ENCODE measurements at regions not wholly inside any gene's neighbourhood (a gene's known extent, or its start where the extent isn't known, plus 50 kb on each side); places are given as distances from the start of the nearest gene placed in this dataset.

DNA sequence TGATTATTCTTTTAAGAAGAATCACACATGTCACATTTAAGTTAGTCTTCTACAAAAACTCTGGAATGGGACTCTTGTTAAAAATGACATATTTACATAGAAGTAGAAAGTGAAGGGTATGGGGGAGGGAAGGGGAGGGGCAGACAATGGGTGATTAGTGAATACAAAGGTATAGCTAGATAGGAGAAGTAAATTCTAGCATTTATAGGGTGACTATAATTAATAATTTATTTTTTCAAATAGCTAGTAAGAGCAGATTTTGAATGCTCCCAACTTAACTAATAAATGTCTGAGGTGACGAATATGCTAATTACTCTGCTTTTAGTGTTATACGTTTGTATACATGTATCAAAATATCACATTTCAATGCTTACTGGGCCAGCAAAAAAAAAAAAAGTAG is 59.4 kb downstream of the BLTP3B start:
- TF ChIP-seq, protein P1, sequence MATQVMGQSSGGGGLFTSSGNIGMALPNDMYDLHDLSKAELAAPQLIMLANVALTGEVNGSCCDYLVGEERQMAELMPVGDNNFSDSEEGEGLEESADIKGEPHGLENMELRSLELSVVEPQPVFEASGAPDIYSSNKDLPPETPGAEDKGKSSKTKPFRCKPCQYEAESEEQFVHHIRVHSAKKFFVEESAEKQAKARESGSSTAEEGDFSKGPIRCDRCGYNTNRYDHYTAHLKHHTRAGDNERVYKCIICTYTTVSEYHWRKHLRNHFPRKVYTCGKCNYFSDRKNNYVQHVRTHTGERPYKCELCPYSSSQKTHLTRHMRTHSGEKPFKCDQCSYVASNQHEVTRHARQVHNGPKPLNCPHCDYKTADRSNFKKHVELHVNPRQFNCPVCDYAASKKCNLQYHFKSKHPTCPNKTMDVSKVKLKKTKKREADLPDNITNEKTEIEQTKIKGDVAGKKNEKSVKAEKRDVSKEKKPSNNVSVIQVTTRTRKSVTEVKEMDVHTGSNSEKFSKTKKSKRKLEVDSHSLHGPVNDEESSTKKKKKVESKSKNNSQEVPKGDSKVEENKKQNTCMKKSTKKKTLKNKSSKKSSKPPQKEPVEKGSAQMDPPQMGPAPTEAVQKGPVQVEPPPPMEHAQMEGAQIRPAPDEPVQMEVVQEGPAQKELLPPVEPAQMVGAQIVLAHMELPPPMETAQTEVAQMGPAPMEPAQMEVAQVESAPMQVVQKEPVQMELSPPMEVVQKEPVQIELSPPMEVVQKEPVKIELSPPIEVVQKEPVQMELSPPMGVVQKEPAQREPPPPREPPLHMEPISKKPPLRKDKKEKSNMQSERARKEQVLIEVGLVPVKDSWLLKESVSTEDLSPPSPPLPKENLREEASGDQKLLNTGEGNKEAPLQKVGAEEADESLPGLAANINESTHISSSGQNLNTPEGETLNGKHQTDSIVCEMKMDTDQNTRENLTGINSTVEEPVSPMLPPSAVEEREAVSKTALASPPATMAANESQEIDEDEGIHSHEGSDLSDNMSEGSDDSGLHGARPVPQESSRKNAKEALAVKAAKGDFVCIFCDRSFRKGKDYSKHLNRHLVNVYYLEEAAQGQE (IDR thresholded peaks at IDR 0.05; ENCODE audit: insufficient read depth in 1 of 2, low read depth in 2 of 2, low read length in 2 of 2) = no peak
- TF ChIP-seq SIN3A (IDR thresholded peaks at IDR 0.05; ENCODE audit: borderline replicate concordance, insufficient read depth, low read length) (no peak), FOXP2 (optimal IDR thresholded peaks at IDR 0.05; ENCODE audit: borderline replicate concordance, extremely low read depth, extremely low read length, insufficient read depth) (no peak), POLR2AphosphoS5 (IDR thresholded peaks at IDR 0.05; ENCODE audit: low read depth, low read length) (no peak), TAF1 (IDR thresholded peaks at IDR 0.05; ENCODE audit: borderline replicate concordance, insufficient read depth, low read length) (no peak)

DNA sequence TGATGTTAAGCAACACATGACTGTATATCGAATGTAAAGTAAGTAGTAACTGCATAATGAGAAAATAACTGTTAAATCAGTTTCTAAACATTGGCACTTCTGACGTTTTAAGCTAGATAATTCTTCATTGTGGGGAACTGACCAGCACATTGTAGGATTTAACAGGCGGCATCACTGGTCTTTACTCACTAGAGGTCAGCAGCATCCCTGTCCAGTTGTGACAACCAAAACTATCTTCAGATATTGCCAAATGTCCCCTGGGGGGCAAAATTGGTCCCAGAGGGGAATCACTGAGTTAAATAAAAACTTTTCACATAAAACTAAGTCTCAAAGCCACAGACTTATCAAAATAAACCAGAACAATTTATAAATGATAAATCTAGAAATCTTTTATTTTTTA is 65.3 kb downstream of the BLTP3B start:
- TF ChIP-seq, protein P1 (IDR thresholded peaks at IDR 0.05; ENCODE audit: insufficient read depth in 1 of 2, low read depth in 2 of 2, low read length in 2 of 2) = peak in 1 of 2 experiments; percentile 59; a peak in 1 of 4 replicates
- TF ChIP-seq FOXP2 (optimal IDR thresholded peaks at IDR 0.05; ENCODE audit: borderline replicate concordance, extremely low read depth, extremely low read length, insufficient read depth) = no peak

DNA sequence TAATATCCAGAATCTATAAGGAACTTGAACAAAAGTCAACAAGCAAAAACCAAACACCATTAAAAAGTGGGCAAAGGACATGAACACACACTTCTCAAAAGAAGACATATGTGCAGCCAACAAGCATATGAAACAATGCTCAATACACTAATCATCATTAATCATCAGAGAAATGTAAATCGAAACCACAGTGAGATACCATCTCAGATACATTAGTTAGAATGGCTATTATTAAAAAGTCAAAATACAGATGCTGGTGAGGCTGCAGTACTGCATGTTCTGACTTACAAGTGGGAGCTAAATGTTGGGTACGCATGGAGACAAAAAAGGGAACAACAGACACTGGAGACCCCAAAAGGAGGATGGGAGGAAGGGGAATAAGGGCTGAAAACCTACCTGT is 67.1 kb downstream of the BLTP3B start:
- no peak for TF ChIP-seq FOXP2 (optimal IDR thresholded peaks at IDR 0.05; ENCODE audit: borderline replicate concordance, extremely low read depth, extremely low read length, insufficient read depth)
- no peak for TF ChIP-seq TAF1 (IDR thresholded peaks at IDR 0.05; ENCODE audit: borderline replicate concordance, insufficient read depth, low read length)
- TF ChIP-seq POLR2AphosphoS5 (IDR thresholded peaks at IDR 0.05; ENCODE audit: low read depth, low read length) = no peak
- no peak for TF ChIP-seq SIN3A (IDR thresholded peaks at IDR 0.05; ENCODE audit: borderline replicate concordance, insufficient read depth, low read length)
- TF ChIP-seq, protein P1 (IDR thresholded peaks at IDR 0.05; ENCODE audit: insufficient read depth in 1 of 2, low read depth in 2 of 2, low read length in 2 of 2) = no peak

DNA sequence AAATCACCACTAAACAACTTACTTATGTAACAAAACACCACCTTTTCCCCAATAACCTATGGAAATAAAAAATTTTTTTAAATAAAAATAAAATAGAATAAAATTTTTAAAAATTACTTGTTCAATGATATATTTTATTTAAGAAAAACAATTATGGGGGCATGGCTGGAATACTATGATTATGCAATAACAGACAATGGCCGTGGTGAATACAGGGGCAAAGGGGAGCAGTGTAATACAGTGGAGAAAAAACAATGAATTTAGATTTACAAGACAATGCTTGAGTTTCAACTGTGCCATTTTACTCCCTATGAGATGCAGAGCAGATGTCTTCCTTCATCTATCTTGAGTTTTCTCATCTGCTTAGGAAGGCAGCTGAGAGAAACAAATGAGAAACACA is 72.9 kb downstream of the BLTP3B start:
- no peak for TF ChIP-seq TAF1 (IDR thresholded peaks at IDR 0.05; ENCODE audit: borderline replicate concordance, insufficient read depth, low read length)
- TF ChIP-seq POLR2AphosphoS5 (IDR thresholded peaks at IDR 0.05; ENCODE audit: low read depth, low read length) = no peak
- TF ChIP-seq SIN3A (IDR thresholded peaks at IDR 0.05; ENCODE audit: borderline replicate concordance, insufficient read depth, low read length) = no peak
- TF ChIP-seq, protein P1 (IDR thresholded peaks at IDR 0.05; ENCODE audit: insufficient read depth in 1 of 2, low read depth in 2 of 2, low read length in 2 of 2) = no peak
- no peak for TF ChIP-seq FOXP2 (optimal IDR thresholded peaks at IDR 0.05; ENCODE audit: borderline replicate concordance, extremely low read depth, extremely low read length, insufficient read depth)

DNA sequence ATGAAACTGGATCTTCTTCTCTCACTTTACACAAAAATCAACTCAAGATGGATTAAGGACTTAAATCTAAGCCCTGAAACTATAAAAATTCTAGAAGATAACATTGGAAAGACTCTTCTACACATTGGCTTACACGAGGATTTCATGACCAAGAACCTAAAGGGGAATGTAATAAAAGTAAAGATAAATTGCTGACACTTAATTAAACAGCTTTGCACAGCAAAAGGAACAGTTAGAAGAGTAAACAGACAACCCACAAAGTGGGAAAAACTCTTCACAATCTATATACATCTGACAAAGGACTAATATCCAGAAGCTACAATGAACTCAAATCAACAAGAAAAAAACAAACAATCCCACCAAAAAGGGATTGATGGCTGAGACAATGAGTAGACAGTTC is 74.4 kb downstream of the BLTP3B start:
- no peak for TF ChIP-seq FOXP2 (optimal IDR thresholded peaks at IDR 0.05; ENCODE audit: borderline replicate concordance, extremely low read depth, extremely low read length, insufficient read depth)
- TF ChIP-seq, protein P1 (IDR thresholded peaks at IDR 0.05; ENCODE audit: insufficient read depth in 1 of 2, low read depth in 2 of 2, low read length in 2 of 2) = no peak
- TF ChIP-seq POLR2AphosphoS5 (IDR thresholded peaks at IDR 0.05; ENCODE audit: low read depth, low read length) = no peak
- TF ChIP-seq TAF1 (IDR thresholded peaks at IDR 0.05; ENCODE audit: borderline replicate concordance, insufficient read depth, low read length) = no peak
- no peak for TF ChIP-seq SIN3A (IDR thresholded peaks at IDR 0.05; ENCODE audit: borderline replicate concordance, insufficient read depth, low read length)
